Neural progenitor cell (in vitro differentiated cells): ENCODE measurements at regions not wholly inside any gene's neighbourhood (a gene's known extent, or its start where the extent isn't known, plus 50 kb on each side); places are given as distances from the start of the nearest gene placed in this dataset.

ENCODE experiments used
- EZH2 ChIP-seq: fragments of 200-600 bp; sonication (generic); IDR thresholded peaks from 2 replicates; pipeline ENCODE4 v1.6.1; 2017; ENCODE audit warnings: antibody characterized with exemption, mild to moderate bottlenecking, moderate library complexity
- EZH2phosphoT487 ChIP-seq: fragments of 200-600 bp; sonication (generic); IDR thresholded peaks from 2 replicates; pipeline ENCODE4 v1.6.1; 2017; ENCODE audit warnings: antibody characterized with exemption
- TF ChIP-seq, protein P1 (sequence below): fragments of 200-600 bp; sonication (generic); IDR thresholded peaks from 2 replicates; pipeline ENCODE4 v1.5.1; 2017; ENCODE audit warnings: antibody characterized with exemption, mild to moderate bottlenecking

- TF ChIP-seq, protein P1, sequence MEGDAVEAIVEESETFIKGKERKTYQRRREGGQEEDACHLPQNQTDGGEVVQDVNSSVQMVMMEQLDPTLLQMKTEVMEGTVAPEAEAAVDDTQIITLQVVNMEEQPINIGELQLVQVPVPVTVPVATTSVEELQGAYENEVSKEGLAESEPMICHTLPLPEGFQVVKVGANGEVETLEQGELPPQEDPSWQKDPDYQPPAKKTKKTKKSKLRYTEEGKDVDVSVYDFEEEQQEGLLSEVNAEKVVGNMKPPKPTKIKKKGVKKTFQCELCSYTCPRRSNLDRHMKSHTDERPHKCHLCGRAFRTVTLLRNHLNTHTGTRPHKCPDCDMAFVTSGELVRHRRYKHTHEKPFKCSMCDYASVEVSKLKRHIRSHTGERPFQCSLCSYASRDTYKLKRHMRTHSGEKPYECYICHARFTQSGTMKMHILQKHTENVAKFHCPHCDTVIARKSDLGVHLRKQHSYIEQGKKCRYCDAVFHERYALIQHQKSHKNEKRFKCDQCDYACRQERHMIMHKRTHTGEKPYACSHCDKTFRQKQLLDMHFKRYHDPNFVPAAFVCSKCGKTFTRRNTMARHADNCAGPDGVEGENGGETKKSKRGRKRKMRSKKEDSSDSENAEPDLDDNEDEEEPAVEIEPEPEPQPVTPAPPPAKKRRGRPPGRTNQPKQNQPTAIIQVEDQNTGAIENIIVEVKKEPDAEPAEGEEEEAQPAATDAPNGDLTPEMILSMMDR: no peak
- TF ChIP-seq EZH2 (no peak), EZH2phosphoT487 (no peak)
Measured at GRCh38 chr2:219835493-219835892, 208.1 kb downstream of the SLC4A3 start.
